ENCODE measurements at regions not wholly inside any gene's neighbourhood (a gene's known extent, or its start where the extent isn't known, plus 50 kb on each side); places are given as distances from the start of the nearest gene placed in this dataset.

GRCh38 chr3:70748593-70748992, 436.2 kb upstream of the MDFIC2 start:
- Histone ChIP-seq H3K9ac (ENCODE audit: low read length) (no peak overlapping the region), H3K4me2 (ENCODE audit: low read depth, low read length, poor library complexity, severe bottlenecking) (no peak overlapping the region), H3K4me3 (ENCODE audit: insufficient read depth, low read length, poor library complexity, severe bottlenecking) (no peak overlapping the region), H2AFZ (ENCODE audit: low read depth, low read length, severe bottlenecking) (no peak overlapping the region), H3K27ac (ENCODE audit: low read depth, low read length) (no peak overlapping the region), H3K27me3 (ENCODE audit: low read length) (no peaks in the 10 kb centered on the region), H3K9me3 (ENCODE audit: insufficient read depth, low read length) (no peaks in the 10 kb centered on the region), H3K36me3 (ENCODE audit: low read length) (no peaks in the 10 kb centered on the region), H3F3A (ENCODE audit: insufficient read depth) (no peaks in the 10 kb centered on the region), H3K79me2 (ENCODE audit: insufficient read depth, low read length) (no peaks in the 10 kb centered on the region), H3K9me2 (replicated peaks; ENCODE audit: insufficient read depth, low read length) (no peaks in the 10 kb centered on the region), H4K20me1 (ENCODE audit: low read depth, low read length) (no peaks in the 10 kb centered on the region)
- TF ChIP-seq CTCF (IDR thresholded peaks at IDR 0.05; ENCODE audit: insufficient read depth, low read length, poor library complexity, severe bottlenecking), result no peak
- TF ChIP-seq EZH2phosphoT487 (conservative IDR thresholded peaks at IDR 0.05; ENCODE audit: low read length), result no peak

- Histone ChIP-seq H3K27ac (ENCODE audit: low read depth, low read length) (no peak overlapping the region), H3K9ac (ENCODE audit: low read length) (no peak overlapping the region), H4K20me1 (ENCODE audit: low read depth, low read length) (no peaks in the 10 kb centered on the region), H3K27me3 (ENCODE audit: low read length) (no peaks in the 10 kb centered on the region), H3K4me3 (ENCODE audit: insufficient read depth, low read length, poor library complexity, severe bottlenecking) (no peak overlapping the region), H2AFZ (ENCODE audit: low read depth, low read length, severe bottlenecking) (no peak overlapping the region), H3K36me3 (ENCODE audit: low read length) (no peaks in the 10 kb centered on the region), H3K79me2 (ENCODE audit: insufficient read depth, low read length) (no peaks in the 10 kb centered on the region), H3K9me2 (replicated peaks; ENCODE audit: insufficient read depth, low read length) (no peaks in the 10 kb centered on the region), H3K4me2 (ENCODE audit: low read depth, low read length, poor library complexity, severe bottlenecking) (no peak overlapping the region), H3F3A (ENCODE audit: insufficient read depth) (no peaks in the 10 kb centered on the region), H3K9me3 (ENCODE audit: insufficient read depth, low read length) (no peaks in the 10 kb centered on the region)
- TF ChIP-seq CTCF (IDR thresholded peaks at IDR 0.05; ENCODE audit: insufficient read depth, low read length, poor library complexity, severe bottlenecking), result no peak
- no peak for TF ChIP-seq EZH2phosphoT487 (conservative IDR thresholded peaks at IDR 0.05; ENCODE audit: low read length)
Observed at GRCh38 chr3:70747847-70748246, 435.4 kb upstream of the MDFIC2 start.

DNA sequence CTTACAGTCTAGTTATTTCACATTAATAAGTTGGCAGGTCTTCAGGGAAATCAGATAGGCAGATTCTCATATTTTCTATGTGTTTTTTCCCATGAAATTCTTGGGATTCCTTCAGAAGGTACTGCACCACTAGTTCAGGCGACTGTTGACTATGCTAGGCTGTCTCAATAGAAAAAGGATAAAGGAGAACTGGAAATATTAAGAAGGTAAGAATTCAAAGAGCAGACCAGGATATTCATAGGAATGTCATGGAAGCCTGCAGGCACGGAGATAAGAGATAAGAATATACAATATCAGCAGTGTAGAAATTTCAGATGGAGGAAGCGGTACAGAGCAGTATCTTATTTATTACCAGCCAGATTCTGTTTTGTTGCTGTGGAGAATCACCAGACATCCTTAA, 432.1 kb upstream of the MDFIC2 start:
- TF ChIP-seq CTCF (IDR thresholded peaks at IDR 0.05; ENCODE audit: insufficient read depth, low read length, poor library complexity, severe bottlenecking) (no peak), EZH2phosphoT487 (conservative IDR thresholded peaks at IDR 0.05; ENCODE audit: low read length) (no peak)
- H4K20me1 ChIP-seq (ENCODE audit: low read depth, low read length), result no peaks in the 10 kb centered on the region
- H3K4me3 ChIP-seq (ENCODE audit: insufficient read depth, low read length, poor library complexity, severe bottlenecking), result no peak overlapping the region
- no peak overlapping the region for H3K27ac ChIP-seq (ENCODE audit: low read depth, low read length)
- H3K9ac ChIP-seq (ENCODE audit: low read length), result no peak overlapping the region
- no peaks in the 10 kb centered on the region for H3K36me3 ChIP-seq (ENCODE audit: low read length)
- no peak overlapping the region for H2AFZ ChIP-seq (ENCODE audit: low read depth, low read length, severe bottlenecking)
- no peaks in the 10 kb centered on the region for H3K79me2 ChIP-seq (ENCODE audit: insufficient read depth, low read length)
- H3K27me3 ChIP-seq (ENCODE audit: low read length), result no peaks in the 10 kb centered on the region
- no peaks in the 10 kb centered on the region for H3K9me3 ChIP-seq (ENCODE audit: insufficient read depth, low read length)
- no peak overlapping the region for H3K4me2 ChIP-seq (ENCODE audit: low read depth, low read length, poor library complexity, severe bottlenecking)
- no peaks in the 10 kb centered on the region for H3K9me2 ChIP-seq (replicated peaks; ENCODE audit: insufficient read depth, low read length)
- H3F3A ChIP-seq (ENCODE audit: insufficient read depth), result no peaks in the 10 kb centered on the region

DNA sequence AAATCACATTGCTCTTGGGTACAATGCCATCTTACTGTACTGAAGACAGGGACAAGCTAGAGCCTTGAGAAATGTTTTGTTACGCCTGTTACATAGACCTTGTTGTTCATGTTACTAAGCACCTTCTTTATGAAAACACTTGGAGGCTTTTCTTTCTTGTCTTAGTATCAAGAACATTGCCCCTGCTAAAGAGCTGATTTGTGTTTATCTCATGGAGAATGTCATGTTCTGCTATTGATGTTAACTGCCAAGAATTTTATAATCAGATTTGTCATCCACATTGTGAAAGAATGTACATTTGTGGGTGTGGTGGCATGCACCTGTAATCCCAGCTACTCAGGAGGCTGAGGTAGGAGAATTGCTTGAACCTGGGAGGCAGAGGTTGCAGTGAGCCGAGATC, 431.3 kb upstream of the MDFIC2 start:
- no peak overlapping the region for H3K4me2 ChIP-seq (ENCODE audit: low read depth, low read length, poor library complexity, severe bottlenecking)
- H3K79me2 ChIP-seq (ENCODE audit: insufficient read depth, low read length), result no peaks in the 10 kb centered on the region
- no peaks in the 10 kb centered on the region for H3F3A ChIP-seq (ENCODE audit: insufficient read depth)
- H2AFZ ChIP-seq (ENCODE audit: low read depth, low read length, severe bottlenecking), result no peak overlapping the region
- H3K4me3 ChIP-seq (ENCODE audit: insufficient read depth, low read length, poor library complexity, severe bottlenecking), result no peak overlapping the region
- no peaks in the 10 kb centered on the region for H3K9me3 ChIP-seq (ENCODE audit: insufficient read depth, low read length)
- H4K20me1 ChIP-seq (ENCODE audit: low read depth, low read length), result no peaks in the 10 kb centered on the region
- H3K27ac ChIP-seq (ENCODE audit: low read depth, low read length), result no peak overlapping the region
- no peak overlapping the region for H3K9ac ChIP-seq (ENCODE audit: low read length)
- no peaks in the 10 kb centered on the region for H3K9me2 ChIP-seq (replicated peaks; ENCODE audit: insufficient read depth, low read length)
- H3K36me3 ChIP-seq (ENCODE audit: low read length), result no peaks in the 10 kb centered on the region
- TF ChIP-seq EZH2phosphoT487 (conservative IDR thresholded peaks at IDR 0.05; ENCODE audit: low read length) (no peak), CTCF (IDR thresholded peaks at IDR 0.05; ENCODE audit: insufficient read depth, low read length, poor library complexity, severe bottlenecking) (no peak)
- no peaks in the 10 kb centered on the region for H3K27me3 ChIP-seq (ENCODE audit: low read length)

Measured in SU-DHL-6 (cell line).